IMR-90 (cell line): ENCODE measurements at regions not wholly inside any gene's neighbourhood (a gene's known extent, or its start where the extent isn't known, plus 50 kb on each side); places are given as distances from the start of the nearest gene placed in this dataset.

ENCODE experiments used
- ATAC-seq: fragments of 200-7000 bp; cut with Tn5 transposase; 2 replicates; pipeline ENCODE4 v1.9.1; 2020; ENCODE audit warnings: low read depth, mild to moderate bottlenecking, moderate library complexity
- BruUV-seq: library from RNA; stranded (reverse); fragments of 400-500 nt; replicated peaks from 2 replicates; lab custom pipeline; 2021; lab: Mats Ljungman, UMichigan
- CTCF ChIA-PET: fragments of 300-600 bp; formaldehyde crosslinking; extraction: SDS; loops from one replicate; lab custom pipeline; 2021; ENCODE audit warnings: antibody characterized with exemption; lab: Yijun Ruan, JAX
- POLR2A ChIA-PET: fragments of 300-600 bp; sonication (Branson Sonifier 250); formaldehyde crosslinking; loops from one replicate; lab custom pipeline; 2022; ENCODE audit warnings: antibody characterized with exemption; ENCODE audit not compliant: unreplicated experiment; lab: Charles Lee
- DNase-seq: peaks from one replicate; pipeline ENCODE4 v3.0.0; 2013
- H2AFZ ChIP-seq: replicated peaks from 2 replicates; pipeline ENCODE3; 2013; ENCODE audit warnings: low read length, mild to moderate bottlenecking; ENCODE audit not compliant: poor library complexity
- H2AK5ac ChIP-seq: 2 replicates; pipeline ENCODE4 v1.6.1; 2013; ENCODE audit warnings: low read depth, low read length, inconsistent platforms
- H2AK9ac ChIP-seq: replicated peaks from 2 replicates; pipeline ENCODE3; 2013; ENCODE audit warnings: mild to moderate bottlenecking, low read depth, low read length, moderate library complexity; ENCODE audit not compliant: poor library complexity
- H2BK120ac ChIP-seq: 2 replicates; pipeline ENCODE4 v1.6.1; 2013; ENCODE audit warnings: low read depth, low read length, inconsistent platforms
- H2BK15ac ChIP-seq: 3 replicates; pipeline ENCODE4 v1.6.1; 2013; ENCODE audit warnings: low read depth, low read length, inconsistent platforms
- H2BK20ac ChIP-seq: 2 replicates; pipeline ENCODE4 v1.6.1; 2013; ENCODE audit warnings: low read depth, mild to moderate bottlenecking, inconsistent platforms, low read length, moderate library complexity
- H2BK5ac ChIP-seq: 2 replicates; pipeline ENCODE4 v1.6.1; 2013; ENCODE audit warnings: mild to moderate bottlenecking, low read depth, low read length, inconsistent platforms; ENCODE audit not compliant: poor library complexity, severe bottlenecking
- H3K14ac ChIP-seq: replicated peaks from 2 replicates; pipeline ENCODE4 v1.6.1; 2013; ENCODE audit warnings: low read depth, low read length, inconsistent platforms
- H3K18ac ChIP-seq: 2 replicates; pipeline ENCODE4 v1.6.1; 2013; ENCODE audit warnings: low read depth, low read length, control low read depth
- H3K23ac ChIP-seq: 2 replicates; pipeline ENCODE4 v1.6.1; 2013; ENCODE audit warnings: low read depth, low read length, inconsistent platforms
- H3K27ac ChIP-seq: 2 replicates; pipeline ENCODE4 v1.5.1; 2013; ENCODE audit warnings: mild to moderate bottlenecking, control low read depth, low read length; ENCODE audit not compliant: insufficient read depth
- H3K27me3 ChIP-seq: 2 replicates; pipeline ENCODE4 v1.6.1; 2013; ENCODE audit warnings: low read length; ENCODE audit not compliant: control insufficient read depth, insufficient read depth
- H3K36me3 ChIP-seq: 2 replicates; pipeline ENCODE4 v1.6.1; 2013; ENCODE audit warnings: low read length, mixed read lengths; ENCODE audit not compliant: control insufficient read depth, insufficient read depth
- H3K4ac ChIP-seq: 2 replicates; pipeline ENCODE4 v1.6.1; 2013; ENCODE audit warnings: low read depth, low read length, inconsistent platforms
- H3K4me1 ChIP-seq: 2 replicates; pipeline ENCODE4 v1.6.1; 2013; ENCODE audit warnings: low read length, mixed read lengths; ENCODE audit not compliant: control insufficient read depth, insufficient read depth
- H3K4me2 ChIP-seq: 2 replicates; pipeline ENCODE4 v1.6.1; 2013; ENCODE audit warnings: low read depth, mild to moderate bottlenecking, control low read depth, low read length, moderate library complexity
- H3K4me3 ChIP-seq: 2 replicates; pipeline ENCODE4 v1.5.1; 2013; ENCODE audit warnings: low read depth, mild to moderate bottlenecking, control low read depth, low read length, moderate library complexity; ENCODE audit not compliant: insufficient read depth
- H3K56ac ChIP-seq: 2 replicates; pipeline ENCODE4 v1.6.1; 2013; ENCODE audit warnings: low read length, inconsistent platforms; ENCODE audit not compliant: insufficient read depth; ENCODE audit errors: extremely low read depth
- H3K79me1 ChIP-seq, 2 experiments: 2 replicates each; pipeline ENCODE4 v1.6.1; 2013; ENCODE audit warnings: low read length in 2 of 2, inconsistent platforms in 1 of 2, low read depth in 1 of 2
- H3K9ac ChIP-seq: 2 replicates; pipeline ENCODE4 v1.6.1; 2013; ENCODE audit warnings: low read depth, low read length, control low read depth
- H3K9me1 ChIP-seq: 2 replicates; pipeline ENCODE4 v1.6.1; 2013; ENCODE audit warnings: low read length, inconsistent platforms; ENCODE audit not compliant: insufficient read depth
- H3K9me3 ChIP-seq: 2 replicates; pipeline ENCODE4 v1.6.1; 2013; ENCODE audit warnings: low read length; ENCODE audit not compliant: control insufficient read depth, insufficient read depth
- H4K20me1 ChIP-seq: 2 replicates; pipeline ENCODE4 v1.6.1; 2013; ENCODE audit warnings: low read length, inconsistent platforms; ENCODE audit not compliant: insufficient read depth
- H4K5ac ChIP-seq: 2 replicates; pipeline ENCODE4 v1.6.1; 2013; ENCODE audit warnings: mild to moderate bottlenecking, low read depth, low read length, control low read depth
- H4K8ac ChIP-seq, 2 experiments: 2 replicates each; pipeline ENCODE4 v1.6.1; 2013; ENCODE audit warnings: low read depth in 2 of 2, low read length in 2 of 2, control low read depth in 1 of 2, inconsistent platforms in 1 of 2
- H4K91ac ChIP-seq: 2 replicates; pipeline ENCODE4 v1.6.1; 2013; ENCODE audit warnings: low read depth, low read length, inconsistent platforms; ENCODE audit not compliant: insufficient read depth
- BHLHE40 ChIP-seq: fragments of 150-350 bp; IDR thresholded peaks from 2 replicates; pipeline ENCODE4 v1.6.1; 2016; ENCODE audit warnings: mild to moderate bottlenecking, low read depth, low read length
- CEBPB ChIP-seq: IDR thresholded peaks from 2 replicates; pipeline ENCODE4 v1.6.1; 2012; ENCODE audit warnings: low read depth, low read length, improper control_type of control experiment
- CHD1 ChIP-seq: IDR thresholded peaks from 2 replicates; pipeline ENCODE4 v1.6.1; 2012; ENCODE audit warnings: low read depth, low read length, improper control_type of control experiment
- CTCF ChIP-seq: conservative IDR thresholded peaks from 2 replicates; pipeline ENCODE4 v1.5.1; 2012; ENCODE audit warnings: mild to moderate bottlenecking, low read depth, low read length, improper control_type of control experiment
- ELK1 ChIP-seq: fragments of 150-350 bp; IDR thresholded peaks from 2 replicates; pipeline ENCODE4 v1.6.1; 2016; ENCODE audit warnings: low read depth, mild to moderate bottlenecking, low read length, moderate library complexity, borderline replicate concordance
- FOS ChIP-seq: fragments of 150-350 bp; IDR thresholded peaks from 2 replicates; pipeline ENCODE4 v1.6.1; 2016; ENCODE audit warnings: low read depth, low read length
- MAFK ChIP-seq: IDR thresholded peaks from 2 replicates; pipeline ENCODE4 v1.6.1; 2012; ENCODE audit warnings: low read depth, low read length, improper control_type of control experiment
- MAZ ChIP-seq: IDR thresholded peaks from 2 replicates; pipeline ENCODE4 v1.6.1; 2012; ENCODE audit warnings: low read depth, mild to moderate bottlenecking, low read length, improper control_type of control experiment, moderate library complexity, borderline replicate concordance
- RAD21 ChIP-seq: IDR thresholded peaks from 2 replicates; pipeline ENCODE4 v1.6.1; 2012; ENCODE audit warnings: low read length, improper control_type of control experiment
- RCOR1 ChIP-seq: IDR thresholded peaks from 2 replicates; pipeline ENCODE4 v1.6.1; 2012; ENCODE audit warnings: mild to moderate bottlenecking, low read length, improper control_type of control experiment; ENCODE audit not compliant: insufficient replicate concordance
- RFX5 ChIP-seq: IDR thresholded peaks from 2 replicates; pipeline ENCODE4 v1.8.0; 2012; ENCODE audit warnings: low read depth, mild to moderate bottlenecking, low read length, moderate library complexity
- SMC3 ChIP-seq: fragments of 150-350 bp; IDR thresholded peaks from 2 replicates; pipeline ENCODE4 v1.6.1; 2016; ENCODE audit warnings: low read depth, mild to moderate bottlenecking, antibody characterized with exemption, low read length, moderate library complexity
- dilution Hi-C: fragments of 300-500 bp; cut with HindIII; formaldehyde crosslinking; loops from one replicate; pipeline ENCODE4 v1.14.3; 2018; ENCODE audit warnings: low sequenced_read_pairs; ENCODE audit not compliant: unreplicated experiment
- in situ Hi-C: fragments of 300-500 bp; cut with MboI; formaldehyde crosslinking; loops from 3 replicates; pipeline ENCODE4 v1.14.3; 2019; ENCODE audit warnings: low sequenced_read_pairs, inconsistent platforms, mixed read lengths
- intact Hi-C: fragments of 100-400 bp; cut with micrococcal nuclease; formaldehyde crosslinking; loops from 2 replicates; pipeline ENCODE4 v1.10.0; 2022

- H2AK9ac ChIP-seq: no peak overlapping the region
- no peaks in the 10 kb centered on the region for H3K4me1 ChIP-seq
- TF ChIP-seq MAFK: no peak
- TF ChIP-seq CTCF: no peak
- no peak for TF ChIP-seq FOS
- no peak for TF ChIP-seq ELK1
- TF ChIP-seq BHLHE40: no peak
- no peak for TF ChIP-seq RCOR1
- TF ChIP-seq CEBPB: no peak
- TF ChIP-seq CHD1: no peak
- no peak for TF ChIP-seq SMC3
- no peak for TF ChIP-seq RAD21
- no peak for TF ChIP-seq MAZ
- TF ChIP-seq RFX5: no peak
- no peak overlapping the region for H2BK120ac ChIP-seq
- H2BK15ac ChIP-seq: no peak overlapping the region
- H3K56ac ChIP-seq: no peak overlapping the region
- H3K9ac ChIP-seq: no peak overlapping the region
- H3K79me1 ChIP-seq: no peaks in the 10 kb centered on the region
- no peak overlapping the region for H3K27ac ChIP-seq
- no peak overlapping the region for H2BK20ac ChIP-seq
- in situ Hi-C loops (no loop called here), intact Hi-C loops (no loop called here), dilution Hi-C loops (no loop called here)
- H2AFZ ChIP-seq: no peak overlapping the region
- H3K14ac ChIP-seq: no peak overlapping the region
- H3K27me3 ChIP-seq: no peaks in the 10 kb centered on the region
- no peaks in the 10 kb centered on the region for H3K9me1 ChIP-seq
- no peak overlapping the region for H4K8ac ChIP-seq
- no peak overlapping the region for H3K4ac ChIP-seq
- no peak overlapping the region for H3K4me2 ChIP-seq
- no peak overlapping the region for H2BK5ac ChIP-seq
- POLR2A ChIA-PET: no interaction called here
- no peaks in the 10 kb centered on the region for H3K36me3 ChIP-seq
- no peak overlapping the region for H3K4me3 ChIP-seq
- CTCF ChIA-PET: no interaction called here
- H3K9me3 ChIP-seq: no peaks in the 10 kb centered on the region
- ATAC-seq (no peak), DNase-seq (no peak)
- H2AK5ac ChIP-seq: no peak overlapping the region
- no peak overlapping the region for H3K23ac ChIP-seq
- no peaks in the 10 kb centered on the region for H4K20me1 ChIP-seq
- BruUV-seq: no TSS peak
- no peak overlapping the region for H3K18ac ChIP-seq
- no peak overlapping the region for H4K5ac ChIP-seq
- H4K91ac ChIP-seq: no peak overlapping the region
Observed at GRCh38 chr13:59601993-59602392, 561.7 kb downstream of the DIAPH3 start.
